ENCODE measurements at regions not wholly inside any gene's neighbourhood (a gene's known extent, or its start where the extent isn't known, plus 50 kb on each side); places are given as distances from the start of the nearest gene placed in this dataset.
"Not testable (repeated sequence)": the region's sequence is repeated elsewhere in the genome, so short reads cannot be mapped to it uniquely, and the experiment has no call there.

GRCh38 chr2:37748541-37748940 lies 77.1 kb upstream of the CDC42EP3 start:
- no peaks in the 10 kb centered on the region for H3K9me3 ChIP-seq (ENCODE audit: control insufficient read depth, insufficient read depth, low read depth, low read length)
- H3K79me2 ChIP-seq (ENCODE audit: control insufficient read depth, insufficient read depth, low read length), result no peaks in the 10 kb centered on the region
- no peak overlapping the region for H3K9ac ChIP-seq (ENCODE audit: insufficient read depth, low read length)
- no peak overlapping the region for H3K4me2 ChIP-seq (ENCODE audit: extremely low read depth, insufficient read depth, low read length)
- no peak for TF ChIP-seq CTCF (conservative IDR thresholded peaks at IDR 0.05 in 1 of 2, IDR thresholded peaks at IDR 0.05 in 1 of 2; ENCODE audit: low read depth in 1 of 2, low read length in 2 of 2)
- no peak for TF ChIP-seq EZH2 (IDR thresholded peaks at IDR 0.05; ENCODE audit: low read length, missing control alignments)
- H3K36me3 ChIP-seq (ENCODE audit: control insufficient read depth, insufficient read depth, low read length), result no peaks in the 10 kb centered on the region
- H4K20me1 ChIP-seq (ENCODE audit: control insufficient read depth, extremely low read depth, insufficient read depth, low read length), result no peaks in the 10 kb centered on the region
- DNase-seq (ENCODE audit: low read depth in 2 of 2), result no peak
- no peak overlapping the region for H3K4me3 ChIP-seq (replicated peaks in 1 of 4; ENCODE audit: control extremely low read depth in 1 of 4, insufficient read depth in 1 of 4, low read depth in 3 of 4, low read length in 4 of 4)
- no peak overlapping the region for H2AFZ ChIP-seq (ENCODE audit: low read length)
- H3K27ac ChIP-seq (ENCODE audit: insufficient read depth, low read length), result no peak overlapping the region
- H3K4me1 ChIP-seq (ENCODE audit: control insufficient read depth, extremely low read depth, insufficient read depth, low read length), result no peaks in the 10 kb centered on the region
- H3K27me3 ChIP-seq (ENCODE audit: control insufficient read depth, insufficient read depth, low read length), result no peaks in the 10 kb centered on the region

GRCh38 chr2:37750286-37750685 lies 78.8 kb upstream of the CDC42EP3 start:
- not testable (repeated sequence) for H3K4me1 ChIP-seq (ENCODE audit: control insufficient read depth, extremely low read depth, insufficient read depth, low read length); H3K79me2 ChIP-seq (ENCODE audit: control insufficient read depth, insufficient read depth, low read length); H3K27ac ChIP-seq (ENCODE audit: insufficient read depth, low read length)

GRCh38 chr2:37752766-37753165 lies 81.3 kb upstream of the CDC42EP3 start:
- Histone ChIP-seq H3K9me3 (ENCODE audit: control insufficient read depth, insufficient read depth, low read depth, low read length) (no peaks in the 10 kb centered on the region), H3K27me3 (ENCODE audit: control insufficient read depth, insufficient read depth, low read length) (no peaks in the 10 kb centered on the region), H2AFZ (ENCODE audit: low read length) (no peak overlapping the region), H3K36me3 (ENCODE audit: control insufficient read depth, insufficient read depth, low read length) (no peaks in the 10 kb centered on the region), H4K20me1 (ENCODE audit: control insufficient read depth, extremely low read depth, insufficient read depth, low read length) (no peaks in the 10 kb centered on the region), H3K4me2 (ENCODE audit: extremely low read depth, insufficient read depth, low read length) (no peak overlapping the region), H3K79me2 (ENCODE audit: control insufficient read depth, insufficient read depth, low read length) (no peaks in the 10 kb centered on the region), H3K9ac (ENCODE audit: insufficient read depth, low read length) (no peak overlapping the region), H3K4me1 (ENCODE audit: control insufficient read depth, extremely low read depth, insufficient read depth, low read length) (no peaks in the 10 kb centered on the region), H3K27ac (ENCODE audit: insufficient read depth, low read length) (no peak overlapping the region), H3K4me3 (replicated peaks in 1 of 4; ENCODE audit: control extremely low read depth in 1 of 4, insufficient read depth in 1 of 4, low read depth in 3 of 4, low read length in 4 of 4) (no peak overlapping the region)
- no peak for DNase-seq (ENCODE audit: low read depth in 2 of 2)
- TF ChIP-seq CTCF (conservative IDR thresholded peaks at IDR 0.05 in 1 of 2, IDR thresholded peaks at IDR 0.05 in 1 of 2; ENCODE audit: low read depth in 1 of 2, low read length in 2 of 2) (no peak), EZH2 (IDR thresholded peaks at IDR 0.05; ENCODE audit: low read length, missing control alignments) (no peak)

More at GRCh38 chr2:37750286-37750685, 78.8 kb upstream of the CDC42EP3 start:
- not testable (repeated sequence) for H4K20me1 ChIP-seq (ENCODE audit: control insufficient read depth, extremely low read depth, insufficient read depth, low read length); H3K27me3 ChIP-seq (ENCODE audit: control insufficient read depth, insufficient read depth, low read length); H3K9me3 ChIP-seq (ENCODE audit: control insufficient read depth, insufficient read depth, low read depth, low read length); H2AFZ ChIP-seq (ENCODE audit: low read length); H3K4me3 ChIP-seq (replicated peaks in 1 of 4; ENCODE audit: control extremely low read depth in 1 of 4, insufficient read depth in 1 of 4, low read depth in 3 of 4, low read length in 4 of 4); H3K4me2 ChIP-seq (ENCODE audit: extremely low read depth, insufficient read depth, low read length); DNase-seq (ENCODE audit: low read depth in 2 of 2); H3K36me3 ChIP-seq (ENCODE audit: control insufficient read depth, insufficient read depth, low read length); H3K9ac ChIP-seq (ENCODE audit: insufficient read depth, low read length)
